ENCODE measurements at regions not wholly inside any gene's neighbourhood (a gene's known extent, or its start where the extent isn't known, plus 50 kb on each side); places are given as distances from the start of the nearest gene placed in this dataset.

GRCh38 chr13:76610819-76611415 lies 275.3 kb downstream of the KCTD12 start:
- ChIA-PET POLR2A (no interaction called here), CTCF (interaction anchor here (0.7 to 0.9 kb wide), 2 partner anchors 9 to 598 kb away, joined by 3 read pairs; no protein-coding TSS in a partner anchor)
- no peak for DNase-seq (ENCODE audit: extremely low spot score)
- TF ChIP-seq SP1 (IDR thresholded peaks at IDR 0.05) (no peak), ELF4 (IDR thresholded peaks at IDR 0.05) (no peak), FOXK2 (IDR thresholded peaks at IDR 0.05) (no peak), ZNF384 (IDR thresholded peaks at IDR 0.05) (no peak)

- ChIA-PET CTCF (interaction anchor here (0.7 kb wide), 1 partner anchor 914 kb away, joined by 3 read pairs; no protein-coding TSS in a partner anchor), POLR2A (no interaction called here)
- no peak for TF ChIP-seq FOXA1 (IDR thresholded peaks at IDR 0.05)
- no peak for TF ChIP-seq SUZ12 (IDR thresholded peaks at IDR 0.05)
- no peak for TF ChIP-seq ZNF384 (IDR thresholded peaks at IDR 0.05)
- TF ChIP-seq NFRKB (IDR thresholded peaks at IDR 0.05), result no peak
- TF ChIP-seq CTBP1 (IDR thresholded peaks at IDR 0.05; ENCODE audit: borderline replicate concordance), result no peak
- TF ChIP-seq PKNOX1 (IDR thresholded peaks at IDR 0.05), result no peak
- TF ChIP-seq L3MBTL2 (conservative IDR thresholded peaks at IDR 0.05), result no peak
- TF ChIP-seq TARDBP (IDR thresholded peaks at IDR 0.05), result no peak
- no peak for TF ChIP-seq FOXM1 (IDR thresholded peaks at IDR 0.05; ENCODE audit: borderline replicate concordance)
- TF ChIP-seq LEF1 (IDR thresholded peaks at IDR 0.05; ENCODE audit: borderline replicate concordance), result no peak
- no peak for TF ChIP-seq FOXK2 (IDR thresholded peaks at IDR 0.05)
- no peak for TF ChIP-seq ARNT (IDR thresholded peaks at IDR 0.05)
- TF ChIP-seq HDGF (IDR thresholded peaks at IDR 0.05; ENCODE audit: borderline replicate concordance), result no peak
- DNase-seq (ENCODE audit: extremely low spot score), result no peak
Observed at GRCh38 chr13:76609643-76610042, 276.6 kb downstream of the KCTD12 start.

GRCh38 chr13:76607866-76608265 lies 278.3 kb downstream of the KCTD12 start:
- ChIA-PET CTCF (no interaction called here), POLR2A (no interaction called here)
- TF ChIP-seq L3MBTL2 (conservative IDR thresholded peaks at IDR 0.05) (no peak), PKNOX1 (IDR thresholded peaks at IDR 0.05) (no peak), ARNT (IDR thresholded peaks at IDR 0.05) (no peak), FOXK2 (IDR thresholded peaks at IDR 0.05) (no peak), NFRKB (IDR thresholded peaks at IDR 0.05) (no peak), BHLHE40 (IDR thresholded peaks at IDR 0.05; ENCODE audit: borderline replicate concordance) (no peak), FOXA1 (IDR thresholded peaks at IDR 0.05) (no peak), CTBP1 (IDR thresholded peaks at IDR 0.05; ENCODE audit: borderline replicate concordance) (no peak), ELF4 (IDR thresholded peaks at IDR 0.05) (no peak), ZNF384 (IDR thresholded peaks at IDR 0.05) (no peak), TARDBP (IDR thresholded peaks at IDR 0.05) (no peak), FOXM1 (IDR thresholded peaks at IDR 0.05; ENCODE audit: borderline replicate concordance) (no peak), SUZ12 (IDR thresholded peaks at IDR 0.05) (no peak), HDGF (IDR thresholded peaks at IDR 0.05; ENCODE audit: borderline replicate concordance) (no peak), SP1 (IDR thresholded peaks at IDR 0.05) (no peak), LEF1 (IDR thresholded peaks at IDR 0.05; ENCODE audit: borderline replicate concordance) (no peak)
- DNase-seq (ENCODE audit: extremely low spot score), result no peak

- no peak for DNase-seq (ENCODE audit: extremely low spot score)
- ChIA-PET POLR2A (no interaction called here), CTCF (no interaction called here)
- no peak for TF ChIP-seq ZNF384 (IDR thresholded peaks at IDR 0.05)
- no peak for TF ChIP-seq ARNT (IDR thresholded peaks at IDR 0.05)
- TF ChIP-seq ELF4 (IDR thresholded peaks at IDR 0.05), result no peak
- TF ChIP-seq BHLHE40 (IDR thresholded peaks at IDR 0.05; ENCODE audit: borderline replicate concordance), result no peak
- no peak for TF ChIP-seq CTBP1 (IDR thresholded peaks at IDR 0.05; ENCODE audit: borderline replicate concordance)
Observed at GRCh38 chr13:76600081-76600480, 286.1 kb downstream of the KCTD12 start.

GRCh38 chr13:76597868-76598267 lies 288.3 kb downstream of the KCTD12 start:
- ChIA-PET POLR2A (interaction anchor here (0.7 kb wide), 1 partner anchor 61 kb away, joined by 3 read pairs; no protein-coding TSS in a partner anchor), CTCF (interaction anchor here (0.9 kb wide), 1 partner anchor 38 kb away, joined by 4 read pairs; no protein-coding TSS in a partner anchor)
- DNase-seq (ENCODE audit: extremely low spot score), result no peak
- TF ChIP-seq CTBP1 (IDR thresholded peaks at IDR 0.05; ENCODE audit: borderline replicate concordance) (no peak), ARNT (IDR thresholded peaks at IDR 0.05) (no peak), BHLHE40 (IDR thresholded peaks at IDR 0.05; ENCODE audit: borderline replicate concordance) (no peak), FOXM1 (IDR thresholded peaks at IDR 0.05; ENCODE audit: borderline replicate concordance) (no peak), L3MBTL2 (conservative IDR thresholded peaks at IDR 0.05) (no peak), SUZ12 (IDR thresholded peaks at IDR 0.05) (no peak), ZNF384 (IDR thresholded peaks at IDR 0.05) (no peak), LEF1 (IDR thresholded peaks at IDR 0.05; ENCODE audit: borderline replicate concordance) (no peak), PKNOX1 (IDR thresholded peaks at IDR 0.05) (no peak), SP1 (IDR thresholded peaks at IDR 0.05) (no peak)

GRCh38 chr13:76596216-76596615 lies 290.0 kb downstream of the KCTD12 start:
- CTCF ChIA-PET, result no interaction called here

More at GRCh38 chr13:76596216-76596615, 290.0 kb downstream of the KCTD12 start:
- no peak for DNase-seq (ENCODE audit: extremely low spot score)
- TF ChIP-seq L3MBTL2 (conservative IDR thresholded peaks at IDR 0.05) (no peak), FOXM1 (IDR thresholded peaks at IDR 0.05; ENCODE audit: borderline replicate concordance) (no peak), SUZ12 (IDR thresholded peaks at IDR 0.05) (no peak), PKNOX1 (IDR thresholded peaks at IDR 0.05) (no peak), HDGF (IDR thresholded peaks at IDR 0.05; ENCODE audit: borderline replicate concordance) (no peak)
- POLR2A ChIA-PET, result no interaction called here

Measured in HEK293T (cell line).